GM21381 (cell line): ENCODE measurements at regions not wholly inside any gene's neighbourhood (a gene's known extent, or its start where the extent isn't known, plus 50 kb on each side); places are given as distances from the start of the nearest gene placed in this dataset.
A peak's percentile ranks its signal among the peaks of the same experiment; 100 is the strongest.
"Not testable (repeated sequence)": the region's sequence is repeated elsewhere in the genome, so short reads cannot be mapped to it uniquely, and the experiment has no call there.

Source experiments
- ATAC-seq: cut with Tn5 transposase; IDR thresholded peaks from one replicate; pipeline ENCODE4 v1.9.1; 2021; ENCODE audit warnings: mild to moderate bottlenecking, moderate library complexity; ENCODE audit not compliant: unreplicated experiment

DNA sequence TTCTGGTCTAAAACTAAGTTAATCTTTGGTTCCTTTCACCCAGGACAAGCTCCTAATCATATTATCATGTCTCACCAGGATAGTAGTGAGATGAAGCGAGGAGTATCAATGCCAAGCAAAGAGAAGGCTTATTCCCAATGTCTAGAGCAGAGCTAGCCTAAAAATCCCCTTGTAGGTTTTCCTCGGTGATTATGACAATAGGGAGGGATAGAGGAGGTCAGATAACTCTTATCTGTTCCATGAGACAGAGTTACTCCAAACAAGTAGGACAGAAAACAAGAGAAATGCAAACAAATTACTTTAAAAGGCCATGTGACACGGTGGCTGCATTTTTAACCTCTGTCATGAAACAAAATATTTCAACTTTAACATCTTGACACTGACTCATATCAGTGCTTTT, 623.1 kb downstream of the ADCYAP1 start:
- ATAC-seq: no peak

DNA sequence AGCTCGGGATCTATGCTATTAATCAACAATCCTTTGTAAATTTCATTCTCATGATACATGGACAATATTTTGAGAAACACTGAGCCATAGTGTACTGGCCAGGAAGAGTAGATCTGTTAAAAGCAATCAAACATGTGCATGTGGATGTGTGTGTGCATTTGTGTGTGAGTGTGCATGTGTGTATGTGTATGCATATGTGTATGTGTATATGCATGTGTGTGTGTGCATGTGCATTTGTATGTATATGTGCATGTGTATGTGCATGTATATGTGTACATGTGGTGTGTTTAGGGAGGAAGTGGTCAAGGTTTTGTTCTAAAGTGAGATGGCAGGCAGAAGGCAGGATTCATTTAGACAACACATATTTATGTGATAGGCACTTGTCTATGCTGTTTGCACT, 623.8 kb downstream of the ADCYAP1 start:
- ATAC-seq: no peak

DNA sequence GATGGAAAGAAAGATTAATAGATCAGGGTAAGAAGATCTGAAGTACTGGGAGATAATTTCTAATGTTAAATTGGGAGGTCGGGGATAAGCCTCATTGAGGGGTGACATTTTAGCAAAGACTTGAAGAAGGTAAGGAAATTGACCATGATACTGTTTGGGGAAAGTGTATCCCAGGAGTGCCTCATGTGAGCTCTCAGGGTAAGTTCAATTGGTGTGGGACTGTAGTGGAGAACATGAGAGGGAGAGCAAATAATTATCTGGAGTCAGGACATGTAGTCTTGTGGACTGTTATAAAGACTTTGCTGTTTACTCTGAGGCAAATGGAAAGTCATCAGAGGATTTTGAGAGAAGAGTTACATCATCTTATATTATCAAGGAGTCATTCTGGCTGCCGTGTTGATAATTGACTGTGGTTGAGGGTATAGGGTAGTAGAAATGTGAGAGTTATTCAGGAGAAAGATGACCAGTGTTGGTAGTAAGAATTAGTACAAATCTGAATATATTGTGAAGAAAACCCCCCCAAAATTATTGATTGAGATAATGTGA, 624.4 kb downstream of the ADCYAP1 start:
- ATAC-seq: no peak

DNA sequence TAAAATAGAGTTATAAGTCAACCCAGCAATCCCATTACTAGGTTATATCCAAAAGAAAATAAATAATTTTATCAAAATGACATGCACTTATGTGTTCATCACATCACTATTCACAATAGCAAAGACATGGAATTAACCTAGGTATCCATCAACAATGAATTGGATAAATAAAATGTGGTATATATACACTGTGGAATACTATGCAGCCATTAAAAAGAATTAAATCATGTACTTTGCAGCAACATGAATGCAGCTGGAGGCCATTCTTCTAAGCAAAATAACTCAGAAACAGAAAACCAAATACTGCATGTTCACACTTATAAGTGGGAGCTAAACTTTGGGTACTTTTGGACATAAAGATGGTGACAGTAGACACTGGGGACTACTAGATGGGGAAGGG, 626.0 kb downstream of the ADCYAP1 start:
- ATAC-seq: no peak

DNA sequence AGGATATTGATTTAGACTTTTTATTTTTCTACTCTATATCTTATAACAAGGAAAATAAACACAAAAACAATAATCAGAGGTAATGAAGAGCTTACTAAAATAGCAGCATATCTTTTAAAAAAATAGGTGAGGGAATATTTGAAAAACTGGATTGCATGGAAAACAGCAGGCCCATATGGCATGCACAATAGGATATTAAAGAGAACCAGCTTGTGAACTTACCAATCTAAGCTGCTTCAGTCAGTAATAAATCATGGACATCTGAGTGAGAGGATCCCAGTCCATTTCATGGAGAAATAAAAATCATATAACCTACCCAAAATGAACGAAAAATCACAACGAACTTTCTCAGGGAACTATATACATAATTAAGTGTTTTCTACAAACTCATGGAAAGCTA, 634.6 kb downstream of the ADCYAP1 start:
- ATAC-seq: no peak

DNA sequence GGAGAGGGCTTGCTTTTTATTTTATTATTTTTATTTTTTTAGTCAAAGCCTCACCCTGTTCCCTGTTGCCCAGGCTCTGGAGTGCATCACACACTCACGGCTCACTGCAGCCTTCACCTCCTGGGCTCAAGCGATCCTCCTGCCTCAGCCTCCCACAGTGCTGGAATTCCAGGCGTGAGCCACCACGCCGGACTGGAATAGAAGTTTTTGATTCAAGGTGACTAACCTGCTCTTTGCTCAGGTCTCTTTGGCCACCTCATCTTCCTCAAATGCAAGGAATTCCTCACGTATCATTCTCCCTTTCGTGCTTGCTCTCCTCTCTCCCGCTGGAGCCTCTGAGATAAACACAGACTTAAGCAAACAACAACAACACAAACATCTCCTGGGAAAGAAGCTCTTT, 636.8 kb downstream of the ADCYAP1 start:
- ATAC-seq: no peak

DNA sequence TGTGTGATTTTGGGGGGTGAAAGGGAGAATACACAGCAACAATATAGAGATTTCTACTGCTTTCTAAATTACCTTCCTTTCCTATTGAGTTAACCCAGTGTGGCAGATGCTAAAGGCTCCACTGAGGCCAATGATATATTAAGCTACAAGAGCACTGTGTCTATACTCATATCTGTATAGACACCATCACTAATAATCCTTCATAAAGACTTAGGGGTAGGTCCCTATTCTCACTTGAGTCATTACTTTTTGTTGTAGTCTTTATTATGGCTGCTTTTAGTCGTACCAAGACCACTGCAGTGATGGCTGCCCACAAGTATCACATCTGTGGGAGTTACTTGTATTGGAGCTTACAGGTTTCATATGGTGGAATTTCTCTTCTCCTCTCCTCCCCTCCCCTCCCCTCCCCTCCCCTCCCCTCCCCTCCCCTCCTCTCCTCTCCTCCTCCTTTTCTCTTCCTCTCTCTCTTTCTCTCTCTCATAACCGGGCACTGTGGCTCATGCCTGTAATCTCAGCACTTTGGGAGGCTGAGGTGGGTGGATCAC, 637.6 kb downstream of the ADCYAP1 start:
- ATAC-seq: no peak

DNA sequence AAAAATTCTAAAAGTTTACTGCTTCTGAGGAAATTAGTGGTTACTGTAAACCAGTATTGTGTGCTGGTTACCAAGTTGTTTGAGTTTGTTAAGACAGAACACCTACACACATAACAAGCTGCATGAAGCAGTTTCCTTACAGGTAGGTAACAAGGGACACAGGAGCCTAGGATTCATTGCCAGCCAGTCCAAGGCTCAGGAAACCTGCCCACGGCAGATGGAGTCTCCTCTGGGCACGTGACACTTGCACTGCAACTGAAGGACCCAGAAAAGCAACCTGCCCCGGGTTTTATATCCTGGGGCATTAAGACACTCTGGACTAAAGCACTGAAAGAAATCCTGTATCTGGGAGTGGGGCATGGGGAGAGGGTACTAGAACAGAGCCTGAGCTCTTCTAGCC, 639.3 kb downstream of the ADCYAP1 start:
- no peak for ATAC-seq

DNA sequence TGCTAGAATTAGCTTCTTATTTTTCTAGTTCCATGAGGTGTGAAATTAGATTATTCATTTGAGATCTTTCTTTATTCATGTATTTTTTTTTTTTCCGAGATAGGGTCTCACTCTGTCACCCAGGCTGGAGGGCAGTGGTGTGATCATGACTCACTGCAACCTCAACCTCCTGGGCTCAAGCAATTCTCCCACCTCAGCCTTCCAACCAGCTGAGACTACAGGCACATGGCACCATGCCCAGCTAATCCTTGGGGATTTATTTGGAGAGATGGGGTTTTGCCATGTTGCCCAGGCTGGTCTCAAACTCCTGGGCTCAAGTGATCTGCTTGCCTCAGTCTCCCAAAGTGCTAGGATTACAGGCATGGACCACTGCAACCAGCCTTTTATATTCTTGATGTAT, 653.0 kb downstream of the ADCYAP1 start:
- ATAC-seq: not testable (repeated sequence)

DNA sequence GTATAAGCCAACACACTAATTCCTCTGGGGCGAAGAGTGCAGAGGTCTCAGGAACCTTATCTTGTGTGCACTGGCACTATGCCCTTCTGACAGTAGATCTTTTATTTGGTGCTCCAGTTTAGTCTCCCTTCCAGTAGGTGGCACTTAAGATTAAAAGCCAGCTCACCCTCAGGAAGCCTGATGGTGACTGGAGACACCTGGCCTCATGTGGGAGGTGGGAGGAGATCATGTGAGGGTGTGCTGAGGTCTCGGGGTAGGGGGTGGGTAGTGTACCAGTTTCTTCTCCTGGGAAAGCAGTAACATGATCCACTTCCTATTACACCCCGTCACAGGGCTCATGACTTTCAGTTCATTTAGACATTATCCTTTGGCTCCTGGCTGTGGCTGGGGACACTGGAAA, 654.9 kb downstream of the ADCYAP1 start:
- ATAC-seq: no peak

DNA sequence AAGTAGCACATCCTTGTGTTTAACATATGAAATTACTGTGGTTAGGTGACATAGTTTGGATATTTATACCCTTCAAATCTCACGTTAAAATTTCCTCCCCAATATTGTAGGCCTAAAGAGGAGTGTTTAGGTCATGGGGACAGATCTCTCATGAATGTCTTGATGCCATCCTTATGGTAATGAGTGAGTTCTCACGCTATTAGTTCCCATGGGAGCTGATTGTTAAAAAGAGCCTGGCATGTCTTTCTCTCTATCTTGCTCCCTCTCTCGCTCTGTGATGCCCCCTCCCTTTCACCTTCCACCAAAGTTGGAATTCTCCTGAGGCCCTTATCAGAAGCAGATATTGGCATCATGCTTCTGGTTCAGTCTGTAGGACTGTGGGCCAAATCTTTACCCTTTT, 660.1 kb downstream of the ADCYAP1 start:
- no peak for ATAC-seq

DNA sequence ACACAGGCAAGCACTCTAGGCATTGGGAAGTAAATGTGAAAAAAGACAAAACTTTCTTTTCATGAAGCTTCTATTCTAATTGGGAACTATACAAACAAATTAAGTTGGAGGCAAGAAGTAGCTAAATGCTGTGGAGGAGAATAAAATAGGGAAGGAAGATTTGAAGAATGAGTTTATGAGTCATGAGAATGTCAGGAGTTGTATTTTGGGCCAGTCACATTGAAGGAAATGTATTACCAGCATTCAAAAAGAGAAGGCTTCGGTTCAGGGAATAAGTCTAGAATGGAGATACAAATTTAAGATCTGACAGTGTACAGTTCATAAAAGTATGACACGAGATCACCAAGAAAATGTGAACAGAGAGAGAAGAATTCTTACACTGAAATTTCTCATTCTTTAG, 666.5 kb downstream of the ADCYAP1 start:
- no peak for ATAC-seq

DNA sequence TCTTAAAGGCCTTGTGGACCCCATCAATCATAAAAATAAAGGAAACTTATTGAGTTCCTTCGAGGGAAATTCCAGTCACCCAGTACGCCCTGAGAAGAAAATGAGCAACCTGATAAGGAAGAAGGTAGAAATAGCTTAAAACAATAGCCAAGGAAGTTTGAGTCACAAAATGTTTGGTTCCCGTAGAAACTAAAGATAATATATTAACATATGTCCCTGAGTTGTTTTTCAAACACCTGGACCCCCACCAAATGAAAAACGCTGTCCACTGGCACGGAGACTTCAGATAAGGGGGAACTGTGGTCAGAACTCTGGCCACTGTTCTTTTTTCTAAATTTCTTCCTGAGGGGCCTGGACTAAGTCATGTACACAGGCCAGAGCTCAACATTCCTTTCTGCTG, 669.1 kb downstream of the ADCYAP1 start:
- no peak for ATAC-seq

DNA sequence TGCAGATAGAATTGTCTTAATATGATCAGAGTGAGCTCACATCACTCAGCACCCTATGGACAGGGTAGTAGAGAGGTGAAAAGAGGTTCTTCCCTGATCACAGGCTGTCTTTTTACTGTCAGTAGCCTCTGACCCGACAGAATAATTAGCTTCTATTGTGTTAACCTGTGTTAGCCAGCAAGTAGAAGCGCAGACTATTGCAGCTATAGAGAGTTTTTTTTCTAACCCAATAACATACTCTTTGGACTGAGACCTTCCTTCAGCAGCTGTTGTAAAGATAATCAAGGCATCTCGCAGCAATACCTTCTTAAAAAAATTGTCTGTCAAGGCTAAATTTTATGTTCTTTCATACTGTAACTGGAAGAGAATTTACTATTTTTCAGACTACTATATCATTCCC, 670.4 kb downstream of the ADCYAP1 start:
- ATAC-seq: no peak

DNA sequence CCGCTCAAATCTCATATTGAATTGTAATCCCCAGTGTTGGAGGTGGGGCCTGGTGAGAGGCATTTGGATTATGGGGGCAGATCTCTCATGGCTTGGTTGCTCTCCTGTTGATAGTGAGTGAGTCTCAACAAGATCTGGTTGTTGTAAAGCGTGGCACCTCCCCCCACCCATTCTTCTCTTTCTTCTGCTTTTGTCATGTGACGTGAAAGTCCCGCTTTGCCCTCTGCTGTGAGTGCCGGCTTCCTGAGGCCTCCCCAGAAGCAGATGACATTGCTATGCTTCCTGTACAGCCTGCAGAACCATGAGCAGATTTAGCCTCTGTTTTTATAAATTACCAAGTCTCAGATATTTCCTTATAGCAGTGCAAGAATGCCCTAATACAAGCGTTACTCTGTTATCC, 673.8 kb downstream of the ADCYAP1 start:
- no peak for ATAC-seq

DNA sequence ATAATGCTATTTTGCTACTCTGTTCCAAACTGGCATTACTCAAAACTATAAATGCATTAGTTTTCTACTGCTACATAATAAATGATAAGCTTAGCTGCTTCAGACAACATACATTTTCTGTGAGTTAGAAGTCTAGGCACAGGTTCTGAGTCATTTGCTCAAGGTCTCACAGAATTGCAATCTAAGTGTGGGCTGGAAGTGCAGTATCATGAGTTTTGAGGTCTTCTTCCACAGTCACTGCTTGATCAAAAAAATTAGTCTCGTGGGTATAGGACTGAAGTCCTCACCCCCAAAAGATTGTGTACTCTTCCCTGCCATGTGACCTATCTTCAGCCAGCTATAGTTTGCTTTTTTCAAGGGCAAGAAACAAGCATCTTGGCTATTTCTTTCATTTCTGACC, 676.9 kb downstream of the ADCYAP1 start:
- no peak for ATAC-seq

DNA sequence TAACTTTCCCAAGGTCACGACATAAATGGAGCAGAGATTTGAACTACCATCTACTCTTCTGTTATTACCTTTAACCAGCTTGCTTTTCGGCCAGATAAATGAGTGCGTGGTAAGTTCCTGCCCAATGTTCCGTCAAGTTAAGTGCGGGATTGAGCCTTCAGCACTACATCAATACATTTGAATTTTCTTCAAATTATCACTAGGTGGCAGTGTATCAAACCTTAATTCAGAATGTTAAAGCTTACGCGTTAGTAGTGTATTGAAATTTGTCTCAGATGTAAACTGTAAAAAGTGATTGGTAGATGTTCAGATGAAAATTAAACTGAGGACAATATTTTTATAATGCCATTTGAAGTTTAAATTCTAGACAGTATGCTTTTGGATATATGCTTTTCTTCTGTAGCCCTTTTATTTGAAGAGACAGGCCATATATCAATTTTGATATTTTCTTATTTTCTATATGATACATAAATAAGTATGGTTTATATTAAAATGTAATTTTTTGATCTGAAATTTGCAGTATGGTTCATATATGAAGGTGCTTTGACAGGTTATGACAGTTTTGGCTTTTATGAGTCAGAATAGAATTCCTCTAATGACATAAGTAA, 681.3 kb downstream of the ADCYAP1 start:
- ATAC-seq: peak; percentile 83

DNA sequence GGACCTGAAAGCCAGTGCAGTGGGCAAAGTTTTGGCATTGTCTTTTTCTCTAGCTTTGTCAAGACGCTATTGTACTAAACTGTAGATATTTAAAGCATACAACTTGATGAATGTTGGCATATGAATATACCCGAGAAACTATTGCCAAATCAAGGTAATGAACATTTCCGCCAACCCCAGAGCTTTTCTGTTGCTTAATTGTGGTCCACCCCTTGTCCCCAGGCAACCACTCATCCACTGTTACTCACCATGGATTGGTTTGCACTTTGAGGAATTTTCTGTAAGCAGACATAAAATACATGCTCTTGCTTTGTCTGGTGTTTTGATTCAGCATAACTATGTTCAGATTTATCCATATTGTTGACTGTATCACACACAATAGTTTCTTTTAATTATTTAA, 688.4 kb downstream of the ADCYAP1 start:
- no peak for ATAC-seq

DNA sequence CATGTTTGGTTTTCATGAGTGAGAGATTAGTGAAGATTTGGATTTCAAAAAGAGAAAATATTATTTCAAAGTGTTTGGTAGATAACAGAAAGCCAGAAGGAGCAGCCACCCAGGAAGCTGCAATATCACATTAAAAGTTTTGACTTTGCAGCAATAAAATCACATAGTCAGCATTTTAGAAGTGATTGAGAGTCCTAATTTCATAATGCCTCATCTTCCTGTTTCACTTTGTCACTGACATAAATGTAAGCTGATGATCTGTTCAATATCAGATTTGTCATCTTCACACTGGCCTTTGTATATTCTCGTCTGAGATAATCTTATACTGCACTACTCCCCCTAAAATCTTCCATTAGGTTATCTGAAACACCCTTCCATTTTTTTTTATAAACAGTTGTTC, 690.5 kb downstream of the ADCYAP1 start:
- no peak for ATAC-seq

DNA sequence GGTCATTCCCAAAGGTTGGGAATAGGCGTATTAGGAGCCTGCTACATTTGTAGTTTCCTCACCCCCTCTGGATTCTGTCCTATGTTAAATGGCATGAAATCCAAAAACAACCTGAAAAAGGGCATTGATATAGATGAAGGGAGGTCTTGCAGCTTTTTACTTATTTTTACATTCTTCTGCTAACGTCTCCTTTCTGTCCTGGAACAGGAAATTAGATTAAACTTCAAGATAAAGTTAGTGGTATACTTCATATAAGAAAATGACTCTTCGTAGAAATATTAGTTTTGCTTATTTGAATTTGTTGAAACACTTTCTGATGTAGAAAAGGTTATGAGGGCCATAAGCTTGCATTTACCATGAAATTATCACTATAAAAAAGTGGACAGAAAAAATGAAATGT, 694.5 kb downstream of the ADCYAP1 start:
- ATAC-seq: no peak

DNA sequence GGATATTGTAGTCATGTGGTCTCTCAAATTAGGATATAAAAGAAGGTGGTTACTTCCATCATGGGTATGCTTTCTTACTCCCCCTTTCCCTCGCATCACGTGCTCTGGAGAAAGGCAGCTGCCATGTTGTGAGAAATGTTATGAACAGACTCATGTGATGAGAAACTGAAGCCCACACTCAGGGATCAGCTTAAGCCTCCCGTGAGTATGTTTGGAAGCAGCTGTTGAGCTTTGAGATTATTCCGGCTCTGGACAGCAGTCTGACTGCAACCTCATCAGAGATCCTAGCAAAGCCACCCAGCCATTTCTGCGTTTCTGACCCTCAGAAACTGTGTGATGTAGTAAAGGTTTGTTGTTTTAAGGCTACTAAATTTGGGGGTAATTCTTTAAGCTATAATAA, 700.1 kb downstream of the ADCYAP1 start:
- ATAC-seq: no peak

DNA sequence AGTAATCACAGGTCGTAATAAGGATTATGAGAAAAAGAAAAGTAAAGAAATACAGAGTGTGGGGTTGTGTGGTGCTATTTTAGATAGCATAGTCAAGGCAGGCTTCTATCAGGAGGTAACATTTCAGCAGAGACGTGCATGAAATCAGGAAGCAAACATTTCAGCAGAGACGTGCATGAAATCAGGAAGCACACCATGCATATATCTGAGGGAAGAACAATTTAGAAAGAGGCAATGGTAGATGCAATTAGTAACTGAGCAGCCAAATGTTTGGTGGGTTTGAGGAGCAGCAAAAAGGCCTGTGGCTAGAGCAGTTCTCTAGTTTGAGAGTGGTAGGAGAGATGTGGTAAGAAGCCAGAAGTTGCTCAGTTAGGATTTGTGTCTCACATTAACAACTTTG, 713.7 kb downstream of the ADCYAP1 start:
- no peak for ATAC-seq

DNA sequence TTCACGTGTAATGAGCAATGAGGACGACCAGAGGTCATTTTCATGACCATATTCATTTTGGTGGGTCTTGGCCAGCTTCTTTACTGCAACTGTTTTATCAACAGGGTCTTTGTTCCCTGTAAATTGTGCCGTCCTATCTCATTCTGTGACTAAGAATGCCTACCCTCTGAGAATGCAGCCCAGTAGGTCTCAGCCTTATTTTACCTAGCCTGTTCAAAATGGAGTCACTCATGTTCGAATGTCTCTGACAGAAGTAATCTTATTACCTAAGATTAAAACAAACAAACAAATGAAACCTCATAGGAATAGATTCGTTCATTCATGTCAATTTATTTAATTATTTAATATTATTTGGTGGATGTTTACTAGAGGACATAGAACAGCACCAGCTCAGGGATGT, 714.8 kb downstream of the ADCYAP1 start:
- ATAC-seq: no peak
